ENCODE measurements at regions not wholly inside any gene's neighbourhood (a gene's known extent, or its start where the extent isn't known, plus 50 kb on each side); places are given as distances from the start of the nearest gene placed in this dataset.

DNA sequence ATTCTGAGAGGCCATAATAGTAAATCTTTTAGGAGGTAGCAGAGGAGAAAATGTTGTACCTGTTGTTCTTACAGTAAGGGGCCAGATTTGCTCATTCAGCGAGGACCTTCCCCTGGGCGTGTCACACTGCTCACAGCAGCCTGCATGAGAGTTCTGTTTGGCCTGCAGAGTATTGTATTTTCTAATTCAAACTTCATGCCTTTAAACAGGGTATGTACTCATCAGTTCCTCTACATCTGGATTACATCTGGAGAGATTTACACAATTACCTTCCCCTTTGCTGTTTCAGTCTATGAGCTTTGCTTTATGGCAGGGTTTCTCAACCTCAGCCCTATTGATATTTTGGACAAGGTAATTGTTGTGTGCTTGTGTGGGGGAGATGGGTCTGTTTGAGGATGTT, 170.9 kb upstream of the STK32A start:
- intact Hi-C loops (cut with DNase I, micrococcal nuclease) = no loop called here
- TF ChIP-seq, protein P1, sequence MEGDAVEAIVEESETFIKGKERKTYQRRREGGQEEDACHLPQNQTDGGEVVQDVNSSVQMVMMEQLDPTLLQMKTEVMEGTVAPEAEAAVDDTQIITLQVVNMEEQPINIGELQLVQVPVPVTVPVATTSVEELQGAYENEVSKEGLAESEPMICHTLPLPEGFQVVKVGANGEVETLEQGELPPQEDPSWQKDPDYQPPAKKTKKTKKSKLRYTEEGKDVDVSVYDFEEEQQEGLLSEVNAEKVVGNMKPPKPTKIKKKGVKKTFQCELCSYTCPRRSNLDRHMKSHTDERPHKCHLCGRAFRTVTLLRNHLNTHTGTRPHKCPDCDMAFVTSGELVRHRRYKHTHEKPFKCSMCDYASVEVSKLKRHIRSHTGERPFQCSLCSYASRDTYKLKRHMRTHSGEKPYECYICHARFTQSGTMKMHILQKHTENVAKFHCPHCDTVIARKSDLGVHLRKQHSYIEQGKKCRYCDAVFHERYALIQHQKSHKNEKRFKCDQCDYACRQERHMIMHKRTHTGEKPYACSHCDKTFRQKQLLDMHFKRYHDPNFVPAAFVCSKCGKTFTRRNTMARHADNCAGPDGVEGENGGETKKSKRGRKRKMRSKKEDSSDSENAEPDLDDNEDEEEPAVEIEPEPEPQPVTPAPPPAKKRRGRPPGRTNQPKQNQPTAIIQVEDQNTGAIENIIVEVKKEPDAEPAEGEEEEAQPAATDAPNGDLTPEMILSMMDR (IDR thresholded peaks at IDR 0.05) = no peak
- H3K4me1 ChIP-seq (ENCODE audit: low read depth) = no peaks in the 10 kb centered on the region
- H3K36me3 ChIP-seq (ENCODE audit: low read depth) = no peaks in the 10 kb centered on the region
- DNase-seq (no peak), ATAC-seq (no peak)
- no peak overlapping the region for H3K4me3 ChIP-seq
- no peaks in the 10 kb centered on the region for H3K9me3 ChIP-seq

DNA sequence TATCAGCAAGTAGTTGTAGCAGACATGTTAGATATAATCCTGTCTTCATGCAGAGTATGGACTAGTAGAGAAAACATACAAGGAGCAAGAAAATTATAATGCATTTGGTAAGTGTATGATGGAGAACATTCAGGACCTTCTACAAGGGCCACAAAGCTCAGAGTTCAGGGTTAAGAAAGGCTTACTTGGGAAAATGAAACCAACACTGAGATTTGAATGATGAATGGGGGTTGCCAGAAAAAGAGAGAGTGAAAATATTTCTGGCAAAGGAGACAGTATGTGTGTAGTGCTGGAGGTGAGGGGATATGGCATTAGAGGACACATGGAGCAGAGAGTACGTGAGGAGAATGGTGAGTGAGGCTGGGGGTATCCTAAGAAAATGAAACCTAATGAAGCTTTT, 169.8 kb upstream of the STK32A start:
- Histone ChIP-seq H3K4me1 (ENCODE audit: low read depth) (no peaks in the 10 kb centered on the region), H3K36me3 (ENCODE audit: low read depth) (no peaks in the 10 kb centered on the region), H3K9me3 (no peaks in the 10 kb centered on the region), H3K4me3 (no peak overlapping the region)
- TF ChIP-seq, protein P1 (IDR thresholded peaks at IDR 0.05) = no peak
- ATAC-seq (no peak), DNase-seq (no peak)
- intact Hi-C loops (cut with DNase I, micrococcal nuclease) = no loop called here

DNA sequence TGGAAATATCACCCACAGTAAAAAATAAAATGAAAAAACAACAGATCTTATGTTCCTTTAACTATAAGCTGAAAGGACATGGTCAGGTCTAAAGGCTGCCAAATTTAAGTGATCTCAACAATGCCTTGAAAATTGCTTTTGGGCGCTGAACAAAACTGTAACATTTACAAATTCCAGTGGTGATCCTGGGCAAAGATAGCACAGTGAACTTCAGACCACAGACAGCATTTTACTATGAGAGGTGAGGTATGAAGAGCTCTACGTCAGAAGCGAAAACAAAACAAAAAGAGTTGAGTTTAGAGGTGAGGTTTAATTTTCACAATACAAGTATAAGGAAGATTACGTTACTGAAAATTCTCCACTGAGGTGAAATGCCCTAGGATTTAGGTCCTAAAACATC, 165.8 kb upstream of the STK32A start:
- ATAC-seq = no peak
- Histone ChIP-seq H3K9me3 (no peaks in the 10 kb centered on the region), H3K4me3 (no peak overlapping the region), H3K36me3 (ENCODE audit: low read depth) (no peaks in the 10 kb centered on the region), H3K4me1 (ENCODE audit: low read depth) (no peaks in the 10 kb centered on the region)
- TF ChIP-seq, protein P1 (IDR thresholded peaks at IDR 0.05) = no peak
- no peak for DNase-seq
- intact Hi-C loops (cut with DNase I, micrococcal nuclease) = no loop called here

DNA sequence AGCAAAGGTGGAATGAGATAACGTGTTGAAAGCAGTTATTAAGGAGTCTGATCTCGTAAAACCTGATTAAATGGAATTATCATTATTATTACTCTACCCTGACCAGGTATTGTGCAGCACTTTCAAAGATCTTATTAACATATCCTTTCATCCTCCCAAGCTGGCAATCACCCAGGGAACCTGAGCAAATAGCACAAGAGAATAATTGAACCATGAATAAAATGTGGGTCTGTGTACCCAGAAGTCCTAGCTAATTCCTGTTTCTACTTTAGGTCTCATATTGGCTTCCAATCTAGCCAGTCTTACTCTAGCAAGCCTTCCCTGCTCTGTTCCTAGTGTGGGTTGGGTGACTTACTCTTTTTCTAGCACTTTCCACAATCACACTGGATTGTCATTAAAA, 162.2 kb upstream of the STK32A start:
- TF ChIP-seq, protein P1 (IDR thresholded peaks at IDR 0.05) = no peak
- intact Hi-C loops (cut with DNase I, micrococcal nuclease) = no loop called here
- DNase-seq = no peak
- no peak for ATAC-seq
- Histone ChIP-seq H3K4me1 (ENCODE audit: low read depth) (no peaks in the 10 kb centered on the region), H3K36me3 (ENCODE audit: low read depth) (no peaks in the 10 kb centered on the region), H3K4me3 (no peak overlapping the region), H3K9me3 (no peaks in the 10 kb centered on the region)

DNA sequence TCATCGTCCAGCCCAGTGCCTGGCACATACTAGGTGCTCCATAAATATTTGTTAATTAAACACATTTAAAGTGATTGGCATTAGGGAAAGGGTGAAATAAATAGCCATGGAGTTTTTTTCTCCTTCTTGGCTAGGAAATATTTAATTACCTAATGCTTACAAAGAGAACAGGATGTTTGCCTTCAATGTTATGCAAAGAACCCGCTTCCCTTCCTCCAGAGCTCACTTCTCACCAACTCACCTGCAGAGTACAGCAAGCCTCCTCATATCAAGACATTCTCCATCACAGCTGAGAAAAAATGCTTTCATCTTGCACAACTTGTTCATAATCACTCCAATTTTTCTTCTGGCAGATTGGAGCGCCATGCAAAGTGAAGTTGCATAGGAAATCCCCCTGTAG, 161.7 kb upstream of the STK32A start:
- DNase-seq (no peak), ATAC-seq (no peak)
- TF ChIP-seq, protein P1 (IDR thresholded peaks at IDR 0.05) = no peak

DNA sequence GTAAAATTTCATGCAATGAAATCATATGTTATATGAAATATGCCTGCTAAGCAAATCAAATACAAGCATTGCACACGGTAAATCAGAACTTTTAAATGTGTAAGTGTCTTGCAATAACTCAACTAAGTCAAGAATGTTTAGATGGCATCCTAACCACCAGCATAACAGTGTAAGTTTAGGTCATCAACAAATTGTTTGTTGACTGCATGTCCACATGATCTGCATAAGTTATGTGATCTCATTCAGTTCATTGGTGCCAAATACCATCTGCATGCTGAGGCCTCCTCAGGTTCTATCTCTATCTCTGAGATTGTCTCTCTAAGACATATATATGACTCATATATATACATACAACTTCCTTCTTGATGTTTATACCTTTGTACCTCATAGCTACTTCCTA, 159.6 kb upstream of the STK32A start:
- Histone ChIP-seq H3K9me3 (no peaks in the 10 kb centered on the region), H3K4me3 (no peak overlapping the region), H3K4me1 (ENCODE audit: low read depth) (no peaks in the 10 kb centered on the region), H3K36me3 (ENCODE audit: low read depth) (no peaks in the 10 kb centered on the region)
- no peak for ATAC-seq
- intact Hi-C loops (cut with DNase I, micrococcal nuclease) = no loop called here
- TF ChIP-seq, protein P1 (IDR thresholded peaks at IDR 0.05) = no peak
- DNase-seq = no peak

More for the DNA sequence above, 161.7 kb upstream of the STK32A start:
- Histone ChIP-seq H3K4me3 (no peak overlapping the region), H3K36me3 (ENCODE audit: low read depth) (no peaks in the 10 kb centered on the region), H3K9me3 (no peaks in the 10 kb centered on the region), H3K4me1 (ENCODE audit: low read depth) (no peaks in the 10 kb centered on the region)
- intact Hi-C loops (cut with DNase I, micrococcal nuclease) = no loop called here
